SK-N-SH (cell line): ENCODE measurements at regions not wholly inside any gene's neighbourhood (a gene's known extent, or its start where the extent isn't known, plus 50 kb on each side); places are given as distances from the start of the nearest gene placed in this dataset.
"Not testable (repeated sequence)": the region's sequence is repeated elsewhere in the genome, so short reads cannot be mapped to it uniquely, and the experiment has no call there.

Source experiments
- CTCF ChIP-seq: fragments of 200-600 bp; sonication (generic); IDR thresholded peaks from 2 replicates; pipeline ENCODE4 v1.6.1; 2017; ENCODE audit warnings: antibody characterized with exemption, mild to moderate bottlenecking, moderate library complexity
- EP300 ChIP-seq, 2 experiments: IDR thresholded peaks; 2 replicates each; pipeline versions ENCODE4 v1.4.0 to v1.6.1; 2012; ENCODE audit warnings: borderline replicate concordance in 1 of 2, low read depth in 1 of 2, low read length in 1 of 2
- RFX5 ChIP-seq: IDR thresholded peaks from 2 replicates; pipeline ENCODE4 v1.6.1; 2012; ENCODE audit warnings: mild to moderate bottlenecking, improper control_type of control experiment, low read length
- YY1 ChIP-seq: IDR thresholded peaks from 2 replicates; pipeline ENCODE4 v1.4.0; 2012; ENCODE audit warnings: low read depth, mild to moderate bottlenecking
- TF ChIP-seq, protein P1 (sequence below): IDR thresholded peaks from 2 replicates; pipeline ENCODE4 v1.4.0; 2012; ENCODE audit warnings: low read depth
- TF ChIP-seq, protein P2 (sequence below): fragments of 150-350 bp; IDR thresholded peaks from 2 replicates; pipeline ENCODE4 v1.6.1; 2017; ENCODE audit warnings: antibody characterized with exemption, low read length, low read depth, borderline replicate concordance
- TF ChIP-seq, protein P3 (sequence below): IDR thresholded peaks from 2 replicates; pipeline ENCODE4; 2012

- not testable (repeated sequence) for TF ChIP-seq EP300 (IDR thresholded peaks at IDR 0.05; ENCODE audit: borderline replicate concordance in 1 of 2, low read depth in 1 of 2, low read length in 1 of 2); RFX5; YY1; CTCF
- TF ChIP-seq, protein P1, sequence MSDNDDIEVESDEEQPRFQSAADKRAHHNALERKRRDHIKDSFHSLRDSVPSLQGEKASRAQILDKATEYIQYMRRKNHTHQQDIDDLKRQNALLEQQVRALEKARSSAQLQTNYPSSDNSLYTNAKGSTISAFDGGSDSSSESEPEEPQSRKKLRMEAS, result not testable (repeated sequence)
- TF ChIP-seq, protein P2, sequence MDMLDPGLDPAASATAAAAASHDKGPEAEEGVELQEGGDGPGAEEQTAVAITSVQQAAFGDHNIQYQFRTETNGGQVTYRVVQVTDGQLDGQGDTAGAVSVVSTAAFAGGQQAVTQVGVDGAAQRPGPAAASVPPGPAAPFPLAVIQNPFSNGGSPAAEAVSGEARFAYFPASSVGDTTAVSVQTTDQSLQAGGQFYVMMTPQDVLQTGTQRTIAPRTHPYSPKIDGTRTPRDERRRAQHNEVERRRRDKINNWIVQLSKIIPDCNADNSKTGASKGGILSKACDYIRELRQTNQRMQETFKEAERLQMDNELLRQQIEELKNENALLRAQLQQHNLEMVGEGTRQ, result not testable (repeated sequence)
- TF ChIP-seq, protein P3, sequence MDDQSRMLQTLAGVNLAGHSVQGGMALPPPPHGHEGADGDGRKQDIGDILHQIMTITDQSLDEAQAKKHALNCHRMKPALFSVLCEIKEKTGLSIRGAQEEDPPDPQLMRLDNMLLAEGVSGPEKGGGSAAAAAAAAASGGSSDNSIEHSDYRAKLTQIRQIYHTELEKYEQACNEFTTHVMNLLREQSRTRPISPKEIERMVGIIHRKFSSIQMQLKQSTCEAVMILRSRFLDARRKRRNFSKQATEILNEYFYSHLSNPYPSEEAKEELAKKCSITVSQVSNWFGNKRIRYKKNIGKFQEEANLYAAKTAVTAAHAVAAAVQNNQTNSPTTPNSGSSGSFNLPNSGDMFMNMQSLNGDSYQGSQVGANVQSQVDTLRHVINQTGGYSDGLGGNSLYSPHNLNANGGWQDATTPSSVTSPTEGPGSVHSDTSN, result not testable (repeated sequence)
Measured at GRCh38 chr18:60918862-60919261, 414.4 kb upstream of the CDH20 start.
